HG03571 (cell line): ENCODE measurements at regions not wholly inside any gene's neighbourhood (a gene's known extent, or its start where the extent isn't known, plus 50 kb on each side); places are given as distances from the start of the nearest gene placed in this dataset.

Experiments used
- ATAC-seq: cut with Tn5 transposase; IDR thresholded peaks from one replicate; pipeline ENCODE4 v1.9.1; 2021; ENCODE audit not compliant: unreplicated experiment

GRCh38 chr7:15870347-15870746, 183.9 kb upstream of the MEOX2 start:
- no peak for ATAC-seq

- no peak for ATAC-seq
Measured at GRCh38 chr7:15867441-15867840, 181.0 kb upstream of the MEOX2 start.

GRCh38 chr7:15866753-15867152, 180.3 kb upstream of the MEOX2 start:
- ATAC-seq: no peak

GRCh38 chr7:15864626-15864991, 178.1 kb upstream of the MEOX2 start:
- no peak for ATAC-seq

GRCh38 chr7:15863951-15864625, 177.6 kb upstream of the MEOX2 start:
- ATAC-seq: no peak

GRCh38 chr7:15862781-15863165, 176.3 kb upstream of the MEOX2 start:
- no peak for ATAC-seq

- ATAC-seq: no peak
Measured at GRCh38 chr7:15862016-15862780, 175.7 kb upstream of the MEOX2 start.

- no peak for ATAC-seq
Measured at GRCh38 chr7:15860264-15860949, 173.9 kb upstream of the MEOX2 start.

- ATAC-seq: no peak
Measured at GRCh38 chr7:15857026-15857425, 170.5 kb upstream of the MEOX2 start.

GRCh38 chr7:15856311-15856710, 169.8 kb upstream of the MEOX2 start:
- ATAC-seq: no peak

- no peak for ATAC-seq
Measured at GRCh38 chr7:15855525-15856109, 169.1 kb upstream of the MEOX2 start.

GRCh38 chr7:15854841-15855524, 168.5 kb upstream of the MEOX2 start:
- no peak for ATAC-seq

GRCh38 chr7:15853832-15854470, 167.5 kb upstream of the MEOX2 start:
- no peak for ATAC-seq

- no peak for ATAC-seq
Measured at GRCh38 chr7:15851201-15851600, 164.7 kb upstream of the MEOX2 start.

GRCh38 chr7:15848901-15849300, 162.4 kb upstream of the MEOX2 start:
- ATAC-seq: no peak

GRCh38 chr7:15848362-15848761, 161.9 kb upstream of the MEOX2 start:
- no peak for ATAC-seq

- ATAC-seq: no peak
Measured at GRCh38 chr7:15845868-15846267, 159.4 kb upstream of the MEOX2 start.

- no peak for ATAC-seq
Measured at GRCh38 chr7:15845461-15845860, 159.0 kb upstream of the MEOX2 start.

- no peak for ATAC-seq
Measured at GRCh38 chr7:15839416-15840100, 153.1 kb upstream of the MEOX2 start.

GRCh38 chr7:15838265-15838664, 151.8 kb upstream of the MEOX2 start:
- no peak for ATAC-seq
